Activated gamma-delta T cell treated with anti-CD3 and anti-CD28 coated beads, Interleukin-2, amount 50 U/mL, for 16 hours (primary cell): ENCODE measurements at regions not wholly inside any gene's neighbourhood (a gene's known extent, or its start where the extent isn't known, plus 50 kb on each side); places are given as distances from the start of the nearest gene placed in this dataset.
"Not testable (repeated sequence)": the region's sequence is repeated elsewhere in the genome, so short reads cannot be mapped to it uniquely, and the experiment has no call there.

ENCODE experiments used
- DNase-seq: peaks from one replicate; pipeline ENCODE4 v3.0.0-alpha.2; 2020; ENCODE audit warnings: low read depth

DNA sequence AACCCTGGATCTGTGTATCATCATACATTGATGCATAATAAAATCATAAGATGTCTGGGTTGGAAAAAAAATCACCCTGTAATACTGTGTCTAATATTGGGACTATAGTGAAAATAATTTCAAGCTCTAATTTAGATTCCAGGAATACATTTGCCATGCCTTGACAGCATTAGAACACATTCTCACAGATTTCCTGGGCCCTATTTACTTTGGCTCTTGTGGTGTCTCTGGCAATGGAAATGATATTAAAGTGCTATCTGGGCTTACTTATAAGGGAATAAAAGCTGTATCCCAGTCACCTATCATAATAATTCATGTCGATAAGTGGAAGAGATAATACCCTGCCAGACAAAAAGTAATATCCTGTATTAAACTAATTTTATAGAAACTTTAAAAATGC is 472.0 kb downstream of the ZPLD1 start:
- DNase-seq: no peak

- DNase-seq: no peak
Observed at GRCh38 chr3:102909904-102910303, 475.1 kb downstream of the ZPLD1 start.

DNA sequence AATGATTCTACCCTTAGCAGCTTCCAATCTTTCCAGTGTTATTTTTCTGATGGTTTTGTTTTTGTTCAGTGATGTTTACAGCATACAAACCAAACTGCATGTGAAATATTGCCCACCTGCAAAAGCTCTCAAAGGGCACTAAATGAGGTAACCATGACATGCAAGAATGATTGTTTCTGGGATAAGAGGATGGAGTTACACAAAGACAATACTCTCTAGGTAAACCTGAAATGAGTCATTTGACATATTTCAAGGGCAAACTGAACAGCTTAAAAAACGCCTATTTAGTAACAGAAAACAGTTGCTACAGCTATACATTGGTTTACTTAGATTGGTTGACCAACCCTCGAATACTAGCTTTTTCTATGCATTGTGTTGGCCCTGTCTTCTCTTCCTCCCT is 481.7 kb downstream of the ZPLD1 start:
- DNase-seq: no peak

DNA sequence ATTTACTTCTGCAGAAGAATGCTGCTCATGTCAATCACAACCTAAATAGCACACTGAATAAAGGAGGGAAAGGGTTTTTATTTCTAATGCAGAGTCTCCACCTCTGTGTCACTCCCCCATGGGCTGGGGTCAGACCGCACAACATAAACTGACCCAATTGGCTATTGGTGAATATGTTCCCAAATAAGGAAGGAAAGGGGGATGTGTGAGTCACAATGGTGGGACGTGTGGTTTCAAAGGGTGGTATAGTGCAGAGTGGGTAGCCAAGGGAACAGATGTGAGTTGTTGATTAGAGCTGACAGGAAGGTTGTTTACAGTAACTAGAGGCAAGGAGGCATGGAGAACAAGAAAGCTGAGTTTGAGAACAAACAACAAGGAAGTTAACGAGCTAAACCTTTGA is 491.8 kb downstream of the ZPLD1 start:
- no peak for DNase-seq

DNA sequence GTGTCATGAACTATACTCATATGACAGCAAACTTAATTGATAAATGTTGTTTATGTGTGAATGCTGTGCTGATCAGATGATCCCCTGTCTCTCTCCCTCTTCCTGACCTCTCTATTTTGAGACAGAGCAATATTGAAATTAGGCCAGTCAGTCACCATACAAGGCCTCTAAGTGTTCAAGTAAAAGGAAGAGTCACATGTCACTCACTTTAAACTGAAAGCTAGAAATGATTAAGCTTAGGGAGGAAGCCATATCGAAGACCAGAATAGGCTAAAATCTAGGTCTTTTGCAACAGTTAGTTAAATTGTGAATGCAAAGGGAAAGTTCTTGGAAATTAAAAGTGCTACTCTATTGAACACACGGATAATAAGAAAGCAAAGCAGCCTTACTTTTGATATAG is 498.6 kb downstream of the ZPLD1 start:
- DNase-seq: no peak

DNA sequence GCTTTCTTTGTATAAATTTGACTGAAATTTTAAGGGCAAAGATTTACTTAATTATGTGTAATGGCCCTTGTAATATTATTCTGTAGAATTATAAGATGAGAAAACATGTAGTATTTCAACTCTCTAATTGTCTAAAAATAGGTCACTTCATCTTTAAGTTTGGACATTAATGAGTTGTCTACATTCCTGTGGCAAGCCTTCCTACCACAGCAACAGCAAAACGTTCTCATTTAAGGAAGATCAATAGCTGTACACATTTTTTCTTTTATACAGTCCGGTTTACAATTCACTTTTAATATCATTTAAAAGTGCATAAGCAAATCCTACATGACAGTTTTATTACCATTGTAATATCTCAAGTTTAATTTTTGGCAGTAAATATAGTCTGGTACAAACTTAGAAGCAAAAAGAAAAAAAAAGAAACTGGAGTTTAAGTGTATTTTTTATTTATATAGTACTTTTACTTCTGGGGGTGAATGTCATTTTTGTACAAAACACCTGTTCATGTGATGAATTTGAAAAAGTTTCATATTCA is 501.8 kb downstream of the ZPLD1 start:
- no peak for DNase-seq

- DNase-seq: no peak
Observed at GRCh38 chr3:102941786-102942185, 507.0 kb downstream of the ZPLD1 start.

- DNase-seq: not testable (repeated sequence)
Observed at GRCh38 chr3:102946445-102946844, 511.6 kb downstream of the ZPLD1 start.

GRCh38 chr3:102972350-102972749 is 537.5 kb downstream of the ZPLD1 start:
- no peak for DNase-seq

- DNase-seq: no peak
Observed at GRCh38 chr3:102974333-102974732, 539.5 kb downstream of the ZPLD1 start.

DNA sequence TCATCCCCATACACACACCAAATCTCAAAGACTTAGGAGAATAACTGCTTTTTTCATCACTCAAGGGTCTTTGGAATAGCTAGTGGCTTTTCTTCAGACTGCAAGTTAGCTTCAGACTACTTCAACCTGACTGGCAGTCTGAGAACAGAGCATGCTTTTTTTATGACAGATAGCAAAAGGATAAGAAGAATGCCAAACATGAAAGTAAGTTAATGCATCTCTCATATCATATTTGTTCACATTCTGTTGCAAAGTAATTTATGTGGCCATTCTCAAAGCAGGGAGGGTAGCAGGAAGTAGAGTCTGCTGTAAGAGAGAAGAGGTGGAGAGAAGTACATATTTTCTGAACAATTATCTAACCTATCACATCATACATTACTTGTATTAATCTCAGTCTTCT is 544.4 kb downstream of the ZPLD1 start:
- no peak for DNase-seq

GRCh38 chr3:102979682-102980354 is 545.0 kb downstream of the ZPLD1 start:
- no peak for DNase-seq

DNA sequence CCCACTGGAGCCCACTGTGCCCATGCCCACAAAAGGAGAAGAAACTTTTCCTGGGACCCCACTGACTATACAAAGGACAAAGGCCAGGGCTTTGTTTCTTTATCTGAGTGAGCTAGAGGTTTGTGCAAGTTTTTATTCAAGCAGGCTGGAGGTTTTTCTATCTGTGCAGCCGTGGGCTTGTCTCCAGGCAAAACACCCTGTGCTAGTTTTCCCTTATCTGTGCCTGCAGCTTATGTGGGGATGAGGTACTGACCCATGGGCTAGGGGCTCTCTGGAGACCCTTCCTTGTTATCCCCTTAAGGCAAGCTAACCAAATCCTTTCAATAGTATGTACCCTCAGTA is 545.5 kb downstream of the ZPLD1 start:
- DNase-seq: no peak

- no peak for DNase-seq
Observed at GRCh38 chr3:103002425-103003176, 567.8 kb downstream of the ZPLD1 start.

DNA sequence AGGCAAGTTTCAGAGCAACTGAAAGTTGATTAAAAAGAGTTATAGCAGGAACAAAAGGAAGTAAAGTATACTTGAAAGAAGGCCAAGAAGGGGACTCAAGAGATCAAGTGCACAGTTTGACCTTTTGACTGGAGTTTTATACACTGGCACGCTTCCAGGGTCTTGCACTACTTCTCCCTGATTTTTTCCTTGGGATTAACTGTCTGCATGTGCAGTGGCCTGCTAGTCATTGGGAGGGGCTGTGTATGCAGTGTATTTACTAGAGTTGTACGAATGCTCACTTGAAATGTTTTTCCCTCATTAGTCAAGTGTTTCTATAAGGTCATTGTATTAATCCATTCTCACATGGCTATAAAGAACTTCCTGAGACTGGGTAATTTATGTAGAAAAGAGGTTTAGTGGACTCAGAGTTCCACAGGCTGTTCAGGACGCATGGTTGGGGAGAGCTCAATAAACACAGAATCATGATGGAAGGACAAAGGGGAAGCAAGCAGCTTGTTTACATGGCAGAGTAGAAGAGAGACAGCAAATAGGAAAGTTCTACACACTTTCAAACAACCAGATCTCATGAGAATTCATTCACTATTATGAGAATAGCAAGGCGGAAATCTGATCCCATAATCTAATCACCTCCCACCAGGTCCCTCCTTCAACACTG is 571.8 kb downstream of the ZPLD1 start:
- no peak for DNase-seq

GRCh38 chr3:103009609-103010008 is 574.8 kb downstream of the ZPLD1 start:
- no peak for DNase-seq

GRCh38 chr3:103025880-103026279 is 591.1 kb downstream of the ZPLD1 start:
- no peak for DNase-seq

GRCh38 chr3:103033841-103034240 is 599.0 kb downstream of the ZPLD1 start:
- DNase-seq: no peak

GRCh38 chr3:103047640-103048039 is 612.8 kb downstream of the ZPLD1 start:
- DNase-seq: no peak

- no peak for DNase-seq
Observed at GRCh38 chr3:103048068-103048722, 613.4 kb downstream of the ZPLD1 start.

DNA sequence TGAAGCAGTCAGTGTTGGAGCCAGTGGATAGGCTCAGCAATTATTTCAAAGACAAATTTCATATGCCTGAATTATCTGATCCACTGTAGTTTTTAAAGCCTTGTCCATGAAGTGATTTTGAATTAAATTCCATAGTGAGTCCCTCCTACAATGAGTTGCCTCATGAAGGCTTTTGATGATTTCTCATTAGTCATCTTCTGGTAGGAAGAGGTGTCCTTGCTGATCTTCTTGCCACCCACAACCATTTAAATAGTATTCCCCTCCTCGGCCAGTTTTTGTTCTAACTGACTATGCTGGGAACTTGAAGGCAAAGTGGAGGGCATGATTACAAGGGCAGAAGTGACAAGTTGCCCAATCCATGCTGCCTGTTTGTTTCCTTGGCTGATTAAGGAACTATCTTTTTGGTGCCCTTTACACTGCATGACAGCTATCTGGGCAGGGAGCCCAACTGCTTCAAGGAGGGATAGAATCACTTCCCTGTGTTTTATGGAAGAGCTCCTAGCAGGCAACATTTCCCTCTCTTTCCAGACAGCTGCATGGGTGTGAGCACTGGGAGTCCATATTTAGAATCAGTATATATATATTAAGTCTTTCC is 617.5 kb downstream of the ZPLD1 start:
- DNase-seq: no peak

DNA sequence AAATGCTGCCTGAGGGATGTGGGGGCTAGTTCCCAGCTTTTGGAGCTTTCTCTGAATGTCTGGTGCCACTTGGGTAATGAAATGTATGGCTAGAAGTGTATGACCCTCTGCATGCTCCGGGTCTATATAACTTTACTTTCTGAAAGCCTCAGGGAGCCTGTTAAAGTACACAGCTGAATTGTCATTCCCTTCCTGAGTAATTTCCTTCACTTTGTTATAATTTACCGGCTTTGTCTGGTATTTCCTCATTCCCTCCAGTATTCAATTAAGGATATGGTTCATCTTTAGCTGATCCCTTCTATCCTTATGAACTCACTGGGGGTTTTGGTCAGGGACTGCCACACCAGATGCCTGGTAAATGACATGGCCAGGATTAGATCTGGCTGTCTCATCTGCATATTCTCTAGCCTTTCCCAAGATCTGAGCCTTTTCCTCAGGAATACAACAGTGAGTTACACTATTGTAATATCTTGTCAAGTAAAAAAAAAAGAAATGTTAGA is 620.3 kb downstream of the ZPLD1 start:
- DNase-seq: no peak
